ENCODE measurements at regions not wholly inside any gene's neighbourhood (a gene's known extent, or its start where the extent isn't known, plus 50 kb on each side); places are given as distances from the start of the nearest gene placed in this dataset.

DNA sequence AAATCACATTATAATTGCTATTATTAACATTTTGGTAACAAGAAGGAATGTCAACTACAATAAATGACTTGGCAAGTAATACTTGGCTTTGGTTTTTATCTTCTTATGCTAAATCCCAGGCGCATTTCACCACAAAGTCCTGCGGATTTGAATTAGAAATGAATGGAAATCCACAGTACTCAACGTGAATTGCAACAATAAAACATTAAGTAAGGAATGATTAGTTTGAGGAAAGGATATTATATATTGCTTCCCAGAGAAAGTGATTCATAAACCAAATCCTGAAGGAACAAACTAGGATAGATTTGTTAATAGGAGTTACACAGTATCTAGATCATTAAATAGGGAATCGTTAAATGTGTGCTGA is 1089.7 kb downstream of the TRHDE start:
- H3K9me3 Mint-ChIP-seq: no peaks in the 10 kb centered on the region
- no peaks in the 10 kb centered on the region for H3K36me3 Mint-ChIP-seq
- H3K27ac Mint-ChIP-seq: no peak overlapping the region
- no peak for ATAC-seq
- H3K4me3 Mint-ChIP-seq: no peak overlapping the region
- H3K4me1 Mint-ChIP-seq: no peaks in the 10 kb centered on the region
- H3K27me3 Mint-ChIP-seq: no peaks in the 10 kb centered on the region

DNA sequence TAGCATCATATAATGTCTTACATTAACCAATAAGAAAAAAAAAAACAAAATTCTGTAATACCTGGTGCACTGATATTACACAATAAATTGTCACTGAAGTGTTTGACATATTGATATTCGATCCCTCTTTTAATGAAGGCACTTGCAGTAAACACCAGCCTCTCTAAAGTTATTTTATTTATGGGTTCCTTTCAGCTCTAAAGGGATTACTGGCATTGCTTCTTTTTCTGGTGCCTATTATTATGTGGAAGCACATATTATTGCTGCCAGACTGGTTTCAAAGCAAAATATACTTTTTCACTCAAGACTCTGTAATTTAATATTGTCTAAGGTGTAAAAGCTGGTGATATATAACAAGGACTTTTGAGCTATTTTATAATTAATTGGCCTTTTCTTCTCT is 1090.5 kb downstream of the TRHDE start:
- ATAC-seq: no peak
- Mint-ChIP-seq H3K9me3 (no peaks in the 10 kb centered on the region), H3K4me1 (no peaks in the 10 kb centered on the region), H3K4me3 (no peak overlapping the region), H3K36me3 (no peaks in the 10 kb centered on the region), H3K27ac (no peak overlapping the region), H3K27me3 (no peaks in the 10 kb centered on the region)

DNA sequence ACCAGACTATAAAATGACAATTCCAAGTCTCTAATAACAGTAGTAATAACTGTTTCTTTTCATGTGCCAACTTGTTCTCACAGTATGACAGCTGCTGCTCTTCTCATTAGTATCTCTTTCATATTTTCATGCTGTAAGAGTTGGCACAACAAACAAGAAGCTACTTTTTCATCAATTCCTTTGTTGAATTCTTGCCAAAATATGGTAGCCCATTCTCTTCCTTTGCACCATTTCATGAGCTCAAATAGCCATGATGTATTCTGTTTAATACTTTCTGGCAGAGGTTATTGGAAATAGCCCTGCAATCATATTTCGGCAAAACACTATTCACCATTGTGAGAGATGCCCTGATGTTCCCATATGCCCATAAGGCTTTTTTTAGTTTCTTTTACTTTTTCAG is 1100.7 kb downstream of the TRHDE start:
- H3K36me3 Mint-ChIP-seq: no peaks in the 10 kb centered on the region
- no peaks in the 10 kb centered on the region for H3K4me1 Mint-ChIP-seq
- no peak for ATAC-seq
- no peak overlapping the region for H3K4me3 Mint-ChIP-seq
- no peaks in the 10 kb centered on the region for H3K27me3 Mint-ChIP-seq
- H3K27ac Mint-ChIP-seq: no peak overlapping the region
- H3K9me3 Mint-ChIP-seq: peaks cover 9% of the 10 kb centered on the region

DNA sequence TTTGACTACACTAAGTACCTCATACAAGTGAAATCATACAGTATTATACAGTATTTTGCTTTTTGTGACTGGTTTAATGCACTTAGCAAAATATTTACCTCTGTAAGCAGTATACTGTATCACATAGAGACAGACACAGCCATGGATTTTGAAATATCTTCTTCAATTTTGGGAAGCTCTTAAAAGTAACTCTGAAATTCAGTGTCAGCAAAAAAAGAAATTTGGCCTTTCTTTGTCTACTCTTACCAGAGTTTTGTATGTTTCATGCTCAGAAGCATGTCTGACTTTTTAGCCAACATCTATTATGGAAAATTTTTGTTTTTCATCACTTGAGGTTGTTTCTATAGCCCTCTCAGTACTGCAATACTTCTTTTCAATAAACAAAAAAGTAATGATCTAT is 1102.2 kb downstream of the TRHDE start:
- no peak for ATAC-seq
- no peaks in the 10 kb centered on the region for H3K4me1 Mint-ChIP-seq

DNA sequence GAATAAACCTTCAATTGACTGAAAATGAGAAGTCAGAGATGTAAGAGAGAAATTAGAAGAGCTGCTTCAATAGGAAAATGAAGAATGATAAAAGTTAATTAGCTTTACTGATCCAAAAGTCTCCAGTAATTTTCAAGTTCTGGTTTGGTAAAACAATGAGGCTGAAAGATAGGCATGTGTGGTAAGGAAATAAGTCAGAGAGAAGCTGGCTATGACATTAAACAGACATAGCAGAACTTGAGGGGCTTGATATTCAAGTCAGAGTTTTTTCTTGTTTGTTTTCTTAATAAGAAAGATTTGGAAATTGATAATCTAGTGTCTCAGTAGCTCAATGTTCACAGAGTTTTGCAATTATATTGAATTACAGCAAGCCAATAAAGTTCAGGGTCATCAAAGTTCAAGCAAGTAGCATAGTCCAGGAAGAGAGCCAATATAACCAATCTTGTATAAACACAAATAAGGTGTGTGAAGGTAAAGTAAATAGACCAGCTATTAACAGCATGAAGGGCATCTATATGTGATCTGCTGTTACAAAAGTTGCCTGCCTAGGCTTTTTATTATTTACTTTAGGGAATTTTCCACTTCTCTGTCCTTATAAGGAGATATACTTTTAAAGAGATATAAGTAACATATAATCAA is 1111.5 kb downstream of the TRHDE start:
- no peaks in the 10 kb centered on the region for H3K27me3 Mint-ChIP-seq
- no peak for ATAC-seq
- H3K9me3 Mint-ChIP-seq: no peaks in the 10 kb centered on the region
- H3K36me3 Mint-ChIP-seq: no peaks in the 10 kb centered on the region
- no peaks in the 10 kb centered on the region for H3K4me1 Mint-ChIP-seq
- H3K27ac Mint-ChIP-seq: no peak overlapping the region
- no peak overlapping the region for H3K4me3 Mint-ChIP-seq

More for the DNA sequence above, 1102.2 kb downstream of the TRHDE start:
- Mint-ChIP-seq H3K27me3 (no peaks in the 10 kb centered on the region), H3K27ac (no peak overlapping the region), H3K4me3 (no peak overlapping the region), H3K9me3 (peaks cover 9% of the 10 kb centered on the region), H3K36me3 (no peaks in the 10 kb centered on the region)

DNA sequence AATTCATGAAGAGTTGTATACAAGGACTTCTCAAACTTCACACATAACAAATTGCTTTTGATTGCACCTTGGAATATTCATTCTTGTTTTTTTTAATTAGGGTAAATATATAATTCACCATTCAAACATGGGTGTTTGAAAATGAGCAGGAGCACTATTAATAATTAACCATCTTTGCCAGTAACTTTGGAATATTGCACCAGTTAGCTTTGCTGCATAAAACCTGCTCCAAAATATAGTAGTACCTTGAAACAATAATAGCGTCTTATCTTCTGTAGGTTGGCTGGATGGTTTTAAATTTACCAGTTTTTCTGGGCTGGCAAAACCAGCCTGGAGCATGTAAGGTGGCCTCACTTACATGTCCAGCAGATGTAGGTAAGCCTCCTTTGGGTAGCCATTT is 1112.4 kb downstream of the TRHDE start:
- H3K4me1 Mint-ChIP-seq: no peaks in the 10 kb centered on the region
- no peak overlapping the region for H3K4me3 Mint-ChIP-seq
- H3K36me3 Mint-ChIP-seq: no peaks in the 10 kb centered on the region
- no peaks in the 10 kb centered on the region for H3K9me3 Mint-ChIP-seq
- no peak for ATAC-seq
- H3K27me3 Mint-ChIP-seq: no peaks in the 10 kb centered on the region
- no peak overlapping the region for H3K27ac Mint-ChIP-seq

DNA sequence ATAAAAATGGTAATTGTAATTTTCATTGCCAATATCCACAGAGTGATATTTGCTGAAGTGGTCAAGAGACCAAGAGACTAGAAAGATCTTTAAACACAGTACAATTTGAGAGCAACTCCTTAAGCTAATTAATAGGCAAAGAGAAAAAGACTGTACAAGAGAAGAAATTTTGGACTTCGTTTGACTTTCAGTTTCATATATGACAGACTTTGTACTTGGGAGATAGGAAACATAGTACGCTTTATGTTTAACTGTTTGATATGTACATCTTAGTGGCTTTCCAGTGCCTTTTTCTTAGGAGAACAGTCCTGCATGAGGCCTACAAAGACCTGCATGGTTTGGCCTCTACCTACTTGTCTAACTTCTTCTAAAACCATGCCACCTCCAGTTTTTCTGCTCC is 1118.1 kb downstream of the TRHDE start:
- H3K4me1 Mint-ChIP-seq: no peaks in the 10 kb centered on the region
- H3K9me3 Mint-ChIP-seq: no peaks in the 10 kb centered on the region
- H3K27me3 Mint-ChIP-seq: no peaks in the 10 kb centered on the region
- H3K4me3 Mint-ChIP-seq: no peak overlapping the region
- H3K27ac Mint-ChIP-seq: no peak overlapping the region
- ATAC-seq: no peak
- no peaks in the 10 kb centered on the region for H3K36me3 Mint-ChIP-seq

DNA sequence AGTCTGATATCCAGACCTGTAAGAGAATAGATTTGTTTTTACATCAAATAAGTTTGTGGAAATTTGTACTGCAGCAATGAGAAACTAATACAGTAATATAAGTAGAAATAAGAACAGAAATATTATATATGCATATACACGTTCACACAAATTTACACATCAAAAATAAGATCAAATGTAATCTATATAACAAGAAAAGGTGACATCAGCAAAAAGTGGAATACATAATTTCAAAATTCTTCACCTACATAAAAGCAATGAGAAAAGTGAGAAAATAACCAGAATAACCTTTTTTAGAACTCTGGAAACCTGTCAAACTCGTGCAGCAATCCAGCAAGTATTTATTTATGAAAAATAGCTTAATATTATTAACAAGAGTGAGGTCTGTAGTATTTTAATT is 1124.6 kb upstream of the ATXN7L3B start:
- Mint-ChIP-seq H3K27me3 (no peaks in the 10 kb centered on the region), H3K36me3 (no peaks in the 10 kb centered on the region), H3K4me3 (no peak overlapping the region), H3K4me1 (peaks cover 6% of the 10 kb centered on the region), H3K27ac (no peak overlapping the region), H3K9me3 (peaks cover 11% of the 10 kb centered on the region)
- ATAC-seq: no peak

DNA sequence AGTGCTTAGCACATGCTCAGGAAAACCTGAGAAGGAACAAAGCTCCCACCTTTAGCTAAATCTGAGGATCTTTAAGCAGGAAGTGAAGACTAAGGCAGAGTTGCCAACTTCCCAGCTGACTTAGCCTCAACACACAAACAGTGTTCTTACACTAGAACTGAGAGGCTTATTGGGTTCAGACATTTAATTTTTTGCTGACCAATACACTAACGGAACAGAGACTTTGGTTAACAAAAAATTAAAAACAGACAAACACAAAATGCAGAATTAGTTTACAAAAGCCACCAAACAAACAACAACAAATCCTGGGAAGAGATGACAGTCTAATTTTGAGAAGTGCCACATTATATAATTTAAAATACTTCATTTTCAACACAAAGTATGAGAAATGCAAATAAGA is 1123.7 kb upstream of the ATXN7L3B start:
- peaks cover 11% of the 10 kb centered on the region for H3K9me3 Mint-ChIP-seq
- no peaks in the 10 kb centered on the region for H3K36me3 Mint-ChIP-seq
- no peak overlapping the region for H3K4me3 Mint-ChIP-seq
- H3K27ac Mint-ChIP-seq: no peak overlapping the region
- H3K27me3 Mint-ChIP-seq: no peaks in the 10 kb centered on the region
- no peak for ATAC-seq
- H3K4me1 Mint-ChIP-seq: peaks cover 6% of the 10 kb centered on the region

DNA sequence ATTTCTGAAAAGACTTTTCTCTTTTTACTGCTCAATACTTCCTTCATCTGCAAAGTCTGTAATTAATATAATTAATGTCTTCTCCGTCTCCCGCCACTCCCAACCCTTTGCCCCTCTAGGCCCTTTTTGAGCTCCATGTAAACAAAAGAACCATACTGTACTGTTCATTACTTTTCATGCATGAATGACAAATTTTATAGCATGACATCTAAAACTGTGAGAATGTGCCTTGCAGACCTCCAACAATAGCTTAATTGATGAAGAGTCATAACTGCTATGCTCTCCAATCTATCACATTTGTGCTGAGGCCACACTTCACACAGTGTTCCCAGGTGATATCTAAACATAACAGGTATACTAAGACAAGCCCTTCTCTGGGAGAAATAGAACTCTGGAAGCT is 1122.7 kb upstream of the ATXN7L3B start:
- no peak for ATAC-seq
- Mint-ChIP-seq H3K27ac (no peak overlapping the region), H3K4me3 (no peak overlapping the region), H3K36me3 (no peaks in the 10 kb centered on the region), H3K4me1 (peaks cover 6% of the 10 kb centered on the region), H3K27me3 (no peaks in the 10 kb centered on the region), H3K9me3 (peaks cover 11% of the 10 kb centered on the region)

DNA sequence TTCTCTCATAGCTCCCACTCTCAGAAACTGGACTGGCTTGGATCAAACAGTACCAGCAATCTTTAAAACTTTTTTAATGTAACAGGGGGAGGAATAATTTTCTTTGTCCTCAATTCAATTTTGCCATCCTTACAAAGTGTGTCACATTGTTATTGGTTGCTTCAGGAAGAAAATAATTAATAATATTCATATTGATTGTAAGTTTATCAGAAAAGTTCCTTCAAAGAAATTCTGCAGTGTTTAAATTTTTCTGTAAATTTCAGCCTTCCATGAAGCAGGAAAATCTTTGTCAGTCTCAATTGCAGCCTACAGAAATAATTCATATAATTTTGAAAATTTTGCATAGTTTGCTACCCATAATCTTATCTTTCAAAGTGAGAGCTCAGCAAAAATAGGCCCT is 1119.1 kb upstream of the ATXN7L3B start:
- Mint-ChIP-seq H3K4me3 (no peak overlapping the region), H3K27ac (no peak overlapping the region), H3K36me3 (no peaks in the 10 kb centered on the region), H3K27me3 (no peaks in the 10 kb centered on the region), H3K9me3 (peaks cover 8% of the 10 kb centered on the region), H3K4me1 (peaks cover 6% of the 10 kb centered on the region)
- ATAC-seq: no peak

DNA sequence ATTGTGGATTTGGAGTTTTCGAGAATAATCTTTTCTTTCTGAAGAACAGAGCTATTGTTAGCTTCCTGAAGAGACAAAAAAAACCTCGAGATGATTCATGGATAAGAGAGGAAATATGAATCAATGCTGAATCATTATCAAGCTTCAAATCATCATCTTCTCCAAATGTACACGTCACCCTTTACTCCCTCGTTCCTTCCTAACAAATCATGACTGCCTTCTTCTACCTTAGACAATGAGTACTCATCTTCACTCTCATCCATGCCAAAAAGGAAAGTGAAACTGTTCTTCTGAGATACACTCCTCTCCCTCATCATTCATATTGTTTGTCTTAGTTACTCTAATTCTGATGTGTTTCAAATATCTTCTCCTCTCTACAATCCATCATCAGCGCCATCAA is 1115.8 kb upstream of the ATXN7L3B start:
- H3K36me3 Mint-ChIP-seq: no peaks in the 10 kb centered on the region
- H3K27me3 Mint-ChIP-seq: no peaks in the 10 kb centered on the region
- H3K4me3 Mint-ChIP-seq: peak overlapping the region; percentile 36
- ATAC-seq: no peak
- H3K4me1 Mint-ChIP-seq: peaks cover 2% of the 10 kb centered on the region
- H3K27ac Mint-ChIP-seq: no peak overlapping the region
- peaks cover 10% of the 10 kb centered on the region for H3K9me3 Mint-ChIP-seq

DNA sequence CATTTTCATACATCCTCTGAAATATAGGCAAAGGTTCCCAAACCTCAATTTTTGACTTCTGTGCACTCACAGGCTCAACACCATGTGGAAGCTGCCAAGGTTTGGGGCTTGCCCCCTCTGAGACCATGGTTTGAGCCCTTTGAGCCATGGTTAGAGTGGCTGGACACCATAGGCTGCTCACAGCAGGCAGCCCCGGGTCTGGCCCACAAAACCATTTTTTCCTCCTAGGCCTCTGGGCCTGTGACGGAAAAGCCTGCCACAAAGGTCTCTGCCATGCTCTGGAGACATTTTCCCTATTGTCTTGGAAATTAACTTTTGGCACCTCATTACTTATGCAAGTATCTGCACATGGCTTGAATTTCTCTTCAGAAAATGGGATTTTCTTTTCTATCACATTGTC is 1113.2 kb upstream of the ATXN7L3B start:
- no peak overlapping the region for H3K27ac Mint-ChIP-seq
- H3K9me3 Mint-ChIP-seq: peaks cover 6% of the 10 kb centered on the region
- no peak for ATAC-seq
- no peaks in the 10 kb centered on the region for H3K27me3 Mint-ChIP-seq
- H3K4me1 Mint-ChIP-seq: no peaks in the 10 kb centered on the region
- H3K4me3 Mint-ChIP-seq: no peak overlapping the region
- H3K36me3 Mint-ChIP-seq: no peaks in the 10 kb centered on the region

DNA sequence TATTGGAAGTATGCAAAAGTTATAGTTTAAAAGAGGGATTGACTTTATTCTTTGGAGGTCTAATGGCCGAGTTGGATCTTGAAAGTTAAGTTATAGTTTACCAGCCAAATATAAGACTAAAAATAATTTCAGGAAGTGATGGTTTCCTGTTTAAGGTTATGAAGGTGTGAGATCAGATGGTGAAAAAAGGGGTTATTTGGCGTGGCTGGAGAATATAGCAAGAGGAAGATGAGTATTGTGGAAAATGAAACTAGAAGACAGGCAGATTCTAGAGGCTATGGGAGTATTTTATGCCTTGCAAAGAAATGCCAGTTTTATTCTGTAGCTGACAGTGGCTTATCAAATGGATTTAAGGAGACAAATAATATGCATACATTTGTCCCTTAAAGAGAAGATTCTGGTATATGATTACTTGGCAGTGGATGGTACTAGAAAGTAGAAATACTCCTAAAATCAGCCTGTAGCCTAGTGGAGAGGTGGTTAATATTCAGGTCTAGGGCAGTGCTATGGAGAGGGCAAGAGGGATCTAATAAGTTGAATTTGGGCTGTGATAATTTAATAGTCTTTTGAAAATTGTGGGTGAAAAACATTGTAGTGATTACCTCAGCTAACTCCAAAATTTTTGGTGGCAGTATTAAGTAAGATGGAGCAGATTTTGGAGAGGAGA is 1091.8 kb upstream of the ATXN7L3B start:
- Mint-ChIP-seq H3K27ac (no peak overlapping the region), H3K36me3 (no peaks in the 10 kb centered on the region), H3K9me3 (no peaks in the 10 kb centered on the region), H3K27me3 (no peaks in the 10 kb centered on the region), H3K4me1 (peaks cover 10% of the 10 kb centered on the region), H3K4me3 (peak overlapping the region; percentile 1)
- ATAC-seq: no peak

DNA sequence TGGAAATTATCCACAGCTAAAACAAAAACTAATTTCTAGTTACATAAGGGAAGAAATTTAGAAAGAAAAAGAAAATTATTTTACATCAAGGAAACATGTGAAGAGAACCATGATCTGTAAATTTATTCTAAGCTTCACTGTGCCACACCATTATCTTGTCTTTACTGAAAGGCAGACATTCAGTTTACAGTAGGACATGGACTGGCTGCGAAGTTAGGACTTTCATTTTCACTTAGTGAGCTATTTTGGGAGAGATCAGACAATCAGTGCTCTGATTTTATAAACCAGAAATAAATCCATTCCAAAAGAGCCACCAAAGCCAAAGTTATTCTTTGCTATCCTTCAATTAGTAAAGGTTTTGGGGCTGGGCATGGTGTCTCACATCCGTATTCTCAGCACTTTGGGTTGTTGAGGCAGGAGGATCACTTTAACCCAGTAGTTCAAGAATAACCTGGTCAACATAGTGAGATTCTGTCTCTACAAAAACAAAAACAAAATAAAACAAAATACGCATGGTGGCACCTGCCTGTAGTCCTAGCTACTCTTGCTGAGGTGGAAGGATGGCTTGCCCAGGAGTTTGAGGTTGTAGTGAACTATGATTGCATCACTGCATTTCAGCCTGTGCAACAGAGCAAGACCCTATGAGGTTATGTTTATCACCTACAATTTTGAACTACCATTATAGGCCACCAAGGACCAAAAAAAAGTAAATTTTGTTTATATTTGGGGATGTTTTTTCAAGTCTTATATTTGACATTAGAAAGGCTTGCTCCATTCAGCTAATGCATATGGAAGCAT is 1084.8 kb upstream of the ATXN7L3B start:
- Mint-ChIP-seq H3K36me3 (no peaks in the 10 kb centered on the region), H3K27me3 (no peaks in the 10 kb centered on the region), H3K9me3 (no peaks in the 10 kb centered on the region), H3K27ac (no peak overlapping the region), H3K4me1 (no peaks in the 10 kb centered on the region), H3K4me3 (no peak overlapping the region)
- ATAC-seq: no peak

DNA sequence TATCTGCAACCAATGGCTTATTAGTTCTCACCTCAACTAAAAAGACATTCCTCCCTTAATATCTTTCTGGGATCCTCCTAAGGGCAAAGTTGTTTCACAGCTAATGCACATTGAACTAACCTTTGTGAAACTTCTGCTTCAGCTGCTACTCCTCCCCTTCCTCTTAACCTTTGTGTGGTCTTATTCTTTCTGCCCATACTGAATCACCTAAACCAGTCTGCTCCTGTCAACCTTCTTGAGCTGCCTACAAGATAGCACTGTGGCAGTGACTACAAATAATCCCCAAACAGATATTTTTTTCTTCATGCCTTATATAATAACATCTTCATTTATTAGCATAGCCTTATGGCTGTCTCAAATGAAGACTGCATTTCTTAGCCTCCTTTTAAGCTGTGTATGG is 1077.4 kb upstream of the ATXN7L3B start:
- no peaks in the 10 kb centered on the region for H3K27me3 Mint-ChIP-seq
- peak; percentile 36 for ATAC-seq
- H3K27ac Mint-ChIP-seq: no peak overlapping the region

More for the DNA sequence above, 1077.4 kb upstream of the ATXN7L3B start:
- no peaks in the 10 kb centered on the region for H3K36me3 Mint-ChIP-seq
- no peak overlapping the region for H3K4me3 Mint-ChIP-seq
- no peaks in the 10 kb centered on the region for H3K9me3 Mint-ChIP-seq
- H3K4me1 Mint-ChIP-seq: peaks cover 6% of the 10 kb centered on the region

Data from stimulated activated memory B cell treated with anti-CD40 and anti-IgM and Interleukin-4, amounts not matched to agents 10 μg/mL and 1 μg/mL and 100 μg/mL, for 72 hours (primary cell).